Loucy (cell line): ENCODE measurements at regions not wholly inside any gene's neighbourhood (a gene's known extent, or its start where the extent isn't known, plus 50 kb on each side); places are given as distances from the start of the nearest gene placed in this dataset.

ENCODE experiments used
- EZH2phosphoT487 ChIP-seq: fragments of 200-600 bp; IDR thresholded peaks from 2 replicates; pipeline ENCODE4 v1.6.1; 2018; ENCODE audit warnings: antibody characterized with exemption, mild to moderate bottlenecking, moderate library complexity, borderline replicate concordance
- TF ChIP-seq, protein P1 (sequence below): fragments of 200-600 bp; sonication (generic); conservative IDR thresholded peaks from 2 replicates; pipeline ENCODE4 v1.5.1; 2014; ENCODE audit warnings: mild to moderate bottlenecking, antibody characterized with exemption, low read length

DNA sequence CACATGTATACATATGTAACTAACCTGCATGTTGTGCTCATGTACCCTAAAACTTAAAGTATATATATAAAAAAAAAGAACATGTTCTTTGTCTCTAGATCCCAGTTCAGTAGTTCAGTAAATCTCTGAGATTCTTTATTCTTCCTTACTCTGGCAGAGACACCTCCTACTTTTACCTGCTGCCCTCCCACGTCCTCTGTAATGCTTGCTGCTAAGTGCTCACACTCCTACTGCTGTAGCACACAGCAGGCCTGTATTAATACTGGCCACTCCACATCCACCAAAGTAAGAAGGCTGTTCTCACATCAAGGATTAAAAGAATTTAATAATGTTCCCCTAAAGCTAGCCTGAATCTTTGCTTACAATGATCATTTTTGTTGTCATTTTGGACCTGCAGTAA is 648.4 kb upstream of the EYS start:
- TF ChIP-seq, protein P1, sequence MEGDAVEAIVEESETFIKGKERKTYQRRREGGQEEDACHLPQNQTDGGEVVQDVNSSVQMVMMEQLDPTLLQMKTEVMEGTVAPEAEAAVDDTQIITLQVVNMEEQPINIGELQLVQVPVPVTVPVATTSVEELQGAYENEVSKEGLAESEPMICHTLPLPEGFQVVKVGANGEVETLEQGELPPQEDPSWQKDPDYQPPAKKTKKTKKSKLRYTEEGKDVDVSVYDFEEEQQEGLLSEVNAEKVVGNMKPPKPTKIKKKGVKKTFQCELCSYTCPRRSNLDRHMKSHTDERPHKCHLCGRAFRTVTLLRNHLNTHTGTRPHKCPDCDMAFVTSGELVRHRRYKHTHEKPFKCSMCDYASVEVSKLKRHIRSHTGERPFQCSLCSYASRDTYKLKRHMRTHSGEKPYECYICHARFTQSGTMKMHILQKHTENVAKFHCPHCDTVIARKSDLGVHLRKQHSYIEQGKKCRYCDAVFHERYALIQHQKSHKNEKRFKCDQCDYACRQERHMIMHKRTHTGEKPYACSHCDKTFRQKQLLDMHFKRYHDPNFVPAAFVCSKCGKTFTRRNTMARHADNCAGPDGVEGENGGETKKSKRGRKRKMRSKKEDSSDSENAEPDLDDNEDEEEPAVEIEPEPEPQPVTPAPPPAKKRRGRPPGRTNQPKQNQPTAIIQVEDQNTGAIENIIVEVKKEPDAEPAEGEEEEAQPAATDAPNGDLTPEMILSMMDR = no peak
- no peak for TF ChIP-seq EZH2phosphoT487
